ENCODE measurements at regions not wholly inside any gene's neighbourhood (a gene's known extent, or its start where the extent isn't known, plus 50 kb on each side); places are given as distances from the start of the nearest gene placed in this dataset.

GRCh38 chr3:4042070-4042469 is 242.8 kb downstream of the LRRN1 start:
- Histone ChIP-seq H3K9me3 (no peaks in the 10 kb centered on the region), H3K4me3 (no peak overlapping the region), H3K4me1 (no peaks in the 10 kb centered on the region), H3K36me3 (replicated peaks) (no peaks in the 10 kb centered on the region), H3K27me3 (ENCODE audit: low read depth) (no peaks in the 10 kb centered on the region)
- in situ Hi-C loops (cut with MboI; ENCODE audit: low sequenced_read_pairs) = no loop called here
- DNase-seq (ENCODE audit: low spot score in 2 of 2) = no peak

GRCh38 chr3:4042869-4043268 is 243.6 kb downstream of the LRRN1 start:
- in situ Hi-C loops (cut with MboI; ENCODE audit: low sequenced_read_pairs) = no loop called here
- no peaks in the 10 kb centered on the region for H3K36me3 ChIP-seq (replicated peaks)
- no peaks in the 10 kb centered on the region for H3K4me1 ChIP-seq
- no peak for DNase-seq (ENCODE audit: low spot score in 2 of 2)
- no peaks in the 10 kb centered on the region for H3K9me3 ChIP-seq
- H3K27me3 ChIP-seq (ENCODE audit: low read depth) = no peaks in the 10 kb centered on the region
- H3K4me3 ChIP-seq = no peak overlapping the region

GRCh38 chr3:4043867-4044575 is 244.8 kb downstream of the LRRN1 start:
- in situ Hi-C loops (cut with MboI; ENCODE audit: low sequenced_read_pairs) = no loop called here
- H3K36me3 ChIP-seq (replicated peaks) = no peaks in the 10 kb centered on the region
- no peak for DNase-seq (ENCODE audit: low spot score in 2 of 2)
- no peaks in the 10 kb centered on the region for H3K4me1 ChIP-seq
- H3K4me3 ChIP-seq = no peak overlapping the region
- H3K9me3 ChIP-seq = no peaks in the 10 kb centered on the region
- H3K27me3 ChIP-seq (ENCODE audit: low read depth) = no peaks in the 10 kb centered on the region

GRCh38 chr3:4044619-4045018 is 245.4 kb downstream of the LRRN1 start:
- Histone ChIP-seq H3K4me1 (no peaks in the 10 kb centered on the region), H3K36me3 (replicated peaks) (no peaks in the 10 kb centered on the region), H3K4me3 (no peak overlapping the region), H3K9me3 (no peaks in the 10 kb centered on the region), H3K27me3 (ENCODE audit: low read depth) (no peaks in the 10 kb centered on the region)
- in situ Hi-C loops (cut with MboI; ENCODE audit: low sequenced_read_pairs) = no loop called here
- no peak for DNase-seq (ENCODE audit: low spot score in 2 of 2)

- Histone ChIP-seq H3K27me3 (ENCODE audit: low read depth) (no peaks in the 10 kb centered on the region), H3K4me1 (no peaks in the 10 kb centered on the region), H3K36me3 (replicated peaks) (no peaks in the 10 kb centered on the region), H3K9me3 (no peaks in the 10 kb centered on the region), H3K4me3 (no peak overlapping the region)
- DNase-seq (ENCODE audit: low spot score in 2 of 2) = no peak
- in situ Hi-C loops (cut with MboI; ENCODE audit: low sequenced_read_pairs) = no loop called here
Measured at GRCh38 chr3:4045756-4046155, 246.5 kb downstream of the LRRN1 start.

GRCh38 chr3:4047366-4047765 is 248.1 kb downstream of the LRRN1 start:
- Histone ChIP-seq H3K27me3 (ENCODE audit: low read depth) (no peaks in the 10 kb centered on the region), H3K4me3 (no peak overlapping the region), H3K4me1 (no peaks in the 10 kb centered on the region), H3K36me3 (replicated peaks) (no peaks in the 10 kb centered on the region), H3K9me3 (no peaks in the 10 kb centered on the region)
- DNase-seq (ENCODE audit: low spot score in 2 of 2) = no peak
- in situ Hi-C loops (cut with MboI; ENCODE audit: low sequenced_read_pairs) = no loop called here

- Histone ChIP-seq H3K9me3 (no peaks in the 10 kb centered on the region), H3K4me3 (no peak overlapping the region), H3K36me3 (replicated peaks) (no peaks in the 10 kb centered on the region), H3K4me1 (no peaks in the 10 kb centered on the region), H3K27me3 (ENCODE audit: low read depth) (no peaks in the 10 kb centered on the region)
- in situ Hi-C loops (cut with MboI; ENCODE audit: low sequenced_read_pairs) = no loop called here
- no peak for DNase-seq (ENCODE audit: low spot score in 2 of 2)
Measured at GRCh38 chr3:4052706-4053105, 250.5 kb upstream of the SETMAR start.

- Histone ChIP-seq H3K4me3 (no peak overlapping the region), H3K9me3 (no peaks in the 10 kb centered on the region), H3K36me3 (replicated peaks) (no peaks in the 10 kb centered on the region), H3K27me3 (ENCODE audit: low read depth) (no peaks in the 10 kb centered on the region), H3K4me1 (no peaks in the 10 kb centered on the region)
- no peak for DNase-seq (ENCODE audit: low spot score in 2 of 2)
- in situ Hi-C loops (cut with MboI; ENCODE audit: low sequenced_read_pairs) = no loop called here
Measured at GRCh38 chr3:4053975-4054374, 249.2 kb upstream of the SETMAR start.

GRCh38 chr3:4060064-4060463 is 243.1 kb upstream of the SETMAR start:
- no peak for DNase-seq (ENCODE audit: low spot score in 2 of 2)
- in situ Hi-C loops (cut with MboI; ENCODE audit: low sequenced_read_pairs) = no loop called here
- no peaks in the 10 kb centered on the region for H3K4me1 ChIP-seq
- no peaks in the 10 kb centered on the region for H3K27me3 ChIP-seq (ENCODE audit: low read depth)
- H3K9me3 ChIP-seq = no peaks in the 10 kb centered on the region
- H3K4me3 ChIP-seq = no peak overlapping the region
- no peaks in the 10 kb centered on the region for H3K36me3 ChIP-seq (replicated peaks)

- Histone ChIP-seq H3K4me1 (no peaks in the 10 kb centered on the region), H3K9me3 (no peaks in the 10 kb centered on the region), H3K36me3 (replicated peaks) (no peaks in the 10 kb centered on the region), H3K4me3 (no peak overlapping the region), H3K27me3 (ENCODE audit: low read depth) (no peaks in the 10 kb centered on the region)
- in situ Hi-C loops (cut with MboI; ENCODE audit: low sequenced_read_pairs) = no loop called here
- no peak for DNase-seq (ENCODE audit: low spot score in 2 of 2)
Measured at GRCh38 chr3:4060603-4061002, 242.6 kb upstream of the SETMAR start.

GRCh38 chr3:4061195-4061594 is 242.0 kb upstream of the SETMAR start:
- Histone ChIP-seq H3K36me3 (replicated peaks) (no peaks in the 10 kb centered on the region), H3K4me1 (no peaks in the 10 kb centered on the region), H3K9me3 (no peaks in the 10 kb centered on the region), H3K27me3 (ENCODE audit: low read depth) (no peaks in the 10 kb centered on the region), H3K4me3 (no peak overlapping the region)
- in situ Hi-C loops (cut with MboI; ENCODE audit: low sequenced_read_pairs) = no loop called here
- no peak for DNase-seq (ENCODE audit: low spot score in 2 of 2)

GRCh38 chr3:4061783-4062360 is 241.3 kb upstream of the SETMAR start:
- Histone ChIP-seq H3K4me3 (no peak overlapping the region), H3K4me1 (no peaks in the 10 kb centered on the region), H3K27me3 (ENCODE audit: low read depth) (no peaks in the 10 kb centered on the region), H3K9me3 (no peaks in the 10 kb centered on the region), H3K36me3 (replicated peaks) (no peaks in the 10 kb centered on the region)
- in situ Hi-C loops (cut with MboI; ENCODE audit: low sequenced_read_pairs) = no loop called here
- DNase-seq (ENCODE audit: low spot score in 2 of 2) = no peak

- H3K4me3 ChIP-seq = no peak overlapping the region
- H3K9me3 ChIP-seq = no peaks in the 10 kb centered on the region
- no peak for DNase-seq (ENCODE audit: low spot score in 2 of 2)
- no peaks in the 10 kb centered on the region for H3K27me3 ChIP-seq (ENCODE audit: low read depth)
- in situ Hi-C loops (cut with MboI; ENCODE audit: low sequenced_read_pairs) = no loop called here
- H3K36me3 ChIP-seq (replicated peaks) = no peaks in the 10 kb centered on the region
- no peaks in the 10 kb centered on the region for H3K4me1 ChIP-seq
Measured at GRCh38 chr3:4062621-4063020, 240.5 kb upstream of the SETMAR start.

- in situ Hi-C loops (cut with MboI; ENCODE audit: low sequenced_read_pairs) = no loop called here
- Histone ChIP-seq H3K4me1 (no peaks in the 10 kb centered on the region), H3K9me3 (no peaks in the 10 kb centered on the region), H3K36me3 (replicated peaks) (no peaks in the 10 kb centered on the region), H3K27me3 (ENCODE audit: low read depth) (no peaks in the 10 kb centered on the region), H3K4me3 (no peak overlapping the region)
- no peak for DNase-seq (ENCODE audit: low spot score in 2 of 2)
Measured at GRCh38 chr3:4063916-4064574, 239.1 kb upstream of the SETMAR start.

Data from HAP-1 (cell line).